ENCODE measurements at regions not wholly inside any gene's neighbourhood (a gene's known extent, or its start where the extent isn't known, plus 50 kb on each side); places are given as distances from the start of the nearest gene placed in this dataset.

- no peak overlapping the region for H3K4me3 ChIP-seq (replicated peaks in 1 of 4; ENCODE audit: control extremely low read depth in 1 of 4, insufficient read depth in 1 of 4, low read depth in 3 of 4, low read length in 4 of 4)
- H3K27ac ChIP-seq (ENCODE audit: insufficient read depth, low read length), result no peak overlapping the region
- H3K9ac ChIP-seq (ENCODE audit: insufficient read depth, low read length), result no peak overlapping the region
- no peaks in the 10 kb centered on the region for H3K36me3 ChIP-seq (ENCODE audit: control insufficient read depth, insufficient read depth, low read length)
- no peaks in the 10 kb centered on the region for H3K4me1 ChIP-seq (ENCODE audit: control insufficient read depth, extremely low read depth, insufficient read depth, low read length)
- no peaks in the 10 kb centered on the region for H3K79me2 ChIP-seq (ENCODE audit: control insufficient read depth, insufficient read depth, low read length)
- DNase-seq (ENCODE audit: low read depth in 2 of 2), result no peak
- H4K20me1 ChIP-seq (ENCODE audit: control insufficient read depth, extremely low read depth, insufficient read depth, low read length), result no peaks in the 10 kb centered on the region
- no peak overlapping the region for H3K4me2 ChIP-seq (ENCODE audit: extremely low read depth, insufficient read depth, low read length)
- H3K9me3 ChIP-seq (ENCODE audit: control insufficient read depth, insufficient read depth, low read depth, low read length), result no peaks in the 10 kb centered on the region
- no peak for TF ChIP-seq EZH2 (IDR thresholded peaks at IDR 0.05; ENCODE audit: low read length, missing control alignments)
- no peak for TF ChIP-seq CTCF (conservative IDR thresholded peaks at IDR 0.05 in 1 of 2, IDR thresholded peaks at IDR 0.05 in 1 of 2; ENCODE audit: low read depth in 1 of 2, low read length in 2 of 2)
- H3K27me3 ChIP-seq (ENCODE audit: control insufficient read depth, insufficient read depth, low read length), result no peaks in the 10 kb centered on the region
- H2AFZ ChIP-seq (ENCODE audit: low read length), result no peak overlapping the region
Measured at GRCh38 chr11:104524254-104524653, 360.3 kb upstream of the PDGFD start.

GRCh38 chr11:104523611-104524010, 359.7 kb upstream of the PDGFD start:
- H3K9me3 ChIP-seq (ENCODE audit: control insufficient read depth, insufficient read depth, low read depth, low read length), result no peaks in the 10 kb centered on the region
- no peaks in the 10 kb centered on the region for H4K20me1 ChIP-seq (ENCODE audit: control insufficient read depth, extremely low read depth, insufficient read depth, low read length)
- H2AFZ ChIP-seq (ENCODE audit: low read length), result no peak overlapping the region
- H3K36me3 ChIP-seq (ENCODE audit: control insufficient read depth, insufficient read depth, low read length), result no peaks in the 10 kb centered on the region
- no peak overlapping the region for H3K27ac ChIP-seq (ENCODE audit: insufficient read depth, low read length)
- H3K79me2 ChIP-seq (ENCODE audit: control insufficient read depth, insufficient read depth, low read length), result no peaks in the 10 kb centered on the region
- DNase-seq (ENCODE audit: low read depth in 2 of 2), result no peak
- H3K4me3 ChIP-seq (replicated peaks in 1 of 4; ENCODE audit: control extremely low read depth in 1 of 4, insufficient read depth in 1 of 4, low read depth in 3 of 4, low read length in 4 of 4), result no peak overlapping the region
- no peaks in the 10 kb centered on the region for H3K4me1 ChIP-seq (ENCODE audit: control insufficient read depth, extremely low read depth, insufficient read depth, low read length)
- H3K27me3 ChIP-seq (ENCODE audit: control insufficient read depth, insufficient read depth, low read length), result no peaks in the 10 kb centered on the region
- no peak overlapping the region for H3K9ac ChIP-seq (ENCODE audit: insufficient read depth, low read length)
- TF ChIP-seq EZH2 (IDR thresholded peaks at IDR 0.05; ENCODE audit: low read length, missing control alignments) (no peak), CTCF (conservative IDR thresholded peaks at IDR 0.05 in 1 of 2, IDR thresholded peaks at IDR 0.05 in 1 of 2; ENCODE audit: low read depth in 1 of 2, low read length in 2 of 2) (no peak)
- H3K4me2 ChIP-seq (ENCODE audit: extremely low read depth, insufficient read depth, low read length), result no peak overlapping the region

GRCh38 chr11:104522650-104523049, 358.7 kb upstream of the PDGFD start:
- H3K36me3 ChIP-seq (ENCODE audit: control insufficient read depth, insufficient read depth, low read length), result no peaks in the 10 kb centered on the region
- no peaks in the 10 kb centered on the region for H3K79me2 ChIP-seq (ENCODE audit: control insufficient read depth, insufficient read depth, low read length)
- no peak overlapping the region for H2AFZ ChIP-seq (ENCODE audit: low read length)
- no peak overlapping the region for H3K27ac ChIP-seq (ENCODE audit: insufficient read depth, low read length)
- no peak for TF ChIP-seq CTCF (conservative IDR thresholded peaks at IDR 0.05 in 1 of 2, IDR thresholded peaks at IDR 0.05 in 1 of 2; ENCODE audit: low read depth in 1 of 2, low read length in 2 of 2)
- TF ChIP-seq EZH2 (IDR thresholded peaks at IDR 0.05; ENCODE audit: low read length, missing control alignments), result no peak
- no peaks in the 10 kb centered on the region for H3K4me1 ChIP-seq (ENCODE audit: control insufficient read depth, extremely low read depth, insufficient read depth, low read length)
- H3K9ac ChIP-seq (ENCODE audit: insufficient read depth, low read length), result no peak overlapping the region
- H3K4me2 ChIP-seq (ENCODE audit: extremely low read depth, insufficient read depth, low read length), result no peak overlapping the region
- H3K4me3 ChIP-seq (replicated peaks in 1 of 4; ENCODE audit: control extremely low read depth in 1 of 4, insufficient read depth in 1 of 4, low read depth in 3 of 4, low read length in 4 of 4), result no peak overlapping the region
- no peaks in the 10 kb centered on the region for H3K27me3 ChIP-seq (ENCODE audit: control insufficient read depth, insufficient read depth, low read length)
- no peaks in the 10 kb centered on the region for H3K9me3 ChIP-seq (ENCODE audit: control insufficient read depth, insufficient read depth, low read depth, low read length)
- H4K20me1 ChIP-seq (ENCODE audit: control insufficient read depth, extremely low read depth, insufficient read depth, low read length), result no peaks in the 10 kb centered on the region
- DNase-seq (ENCODE audit: low read depth in 2 of 2), result peak; percentile 24 to 30
